NCI-H2227 (cell line): ENCODE measurements at regions not wholly inside any gene's neighbourhood (a gene's known extent, or its start where the extent isn't known, plus 50 kb on each side); places are given as distances from the start of the nearest gene placed in this dataset.
A peak's percentile ranks its signal among the peaks of the same experiment; 100 is the strongest.
"Not testable (repeated sequence)": the region's sequence is repeated elsewhere in the genome, so short reads cannot be mapped to it uniquely, and the experiment has no call there.

Source experiments
- DNase-seq: peaks from one replicate; lab custom pipeline; 2025; ENCODE audit not compliant: unreplicated experiment; lab: John Stamatoyannopoulos, UW

DNA sequence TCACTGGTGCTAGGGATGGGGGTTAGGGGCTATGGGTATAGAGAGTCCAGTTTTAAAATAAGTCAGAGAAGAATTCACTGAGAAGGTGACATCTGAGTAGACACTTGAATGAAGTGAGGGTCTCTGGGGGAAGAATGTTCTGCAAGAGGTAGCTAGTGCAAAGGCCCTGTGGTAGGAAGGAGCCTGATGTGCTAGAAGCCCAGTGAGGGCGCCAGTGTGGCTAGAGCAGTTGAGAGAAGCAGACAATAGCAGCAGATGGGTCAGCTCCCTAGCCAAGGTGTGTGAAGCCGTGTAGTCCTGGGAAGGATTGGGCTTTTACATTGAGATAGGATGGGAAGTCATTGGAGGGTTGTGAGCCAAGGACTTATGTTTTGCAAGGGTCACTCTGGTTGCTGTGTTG, 105.8 kb upstream of the PELI1 start:
- no peak for DNase-seq

DNA sequence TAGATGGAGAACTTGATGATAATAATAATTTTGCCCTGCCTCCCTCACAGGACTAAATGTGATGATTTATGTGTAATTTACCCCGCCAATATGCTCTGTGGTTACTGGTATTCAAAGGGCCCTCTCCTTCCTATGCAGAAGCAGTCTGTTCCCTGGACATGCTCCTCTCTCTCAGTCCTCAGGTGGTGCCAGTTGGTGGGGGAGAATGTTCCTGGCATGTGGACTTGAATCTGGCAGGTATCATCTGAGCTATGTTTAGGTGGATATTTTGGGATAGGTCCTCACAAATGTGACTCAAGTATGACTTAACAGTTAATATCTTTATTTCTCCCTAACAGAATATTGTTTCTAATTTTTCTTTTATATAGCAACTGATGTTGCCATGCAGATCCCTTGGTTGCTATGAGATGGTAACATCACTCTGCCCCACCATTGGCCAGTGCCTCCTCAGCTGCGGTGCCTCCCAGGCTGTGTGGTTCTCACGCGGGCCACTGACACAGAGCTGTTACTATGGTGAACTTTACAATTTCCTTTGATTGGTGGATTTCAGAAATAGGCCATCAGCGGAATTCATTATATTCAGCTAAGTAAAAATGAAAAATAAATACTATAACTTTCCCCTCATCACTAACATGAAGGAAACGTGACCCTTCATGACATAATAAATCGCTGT, 106.7 kb upstream of the PELI1 start:
- no peak for DNase-seq

DNA sequence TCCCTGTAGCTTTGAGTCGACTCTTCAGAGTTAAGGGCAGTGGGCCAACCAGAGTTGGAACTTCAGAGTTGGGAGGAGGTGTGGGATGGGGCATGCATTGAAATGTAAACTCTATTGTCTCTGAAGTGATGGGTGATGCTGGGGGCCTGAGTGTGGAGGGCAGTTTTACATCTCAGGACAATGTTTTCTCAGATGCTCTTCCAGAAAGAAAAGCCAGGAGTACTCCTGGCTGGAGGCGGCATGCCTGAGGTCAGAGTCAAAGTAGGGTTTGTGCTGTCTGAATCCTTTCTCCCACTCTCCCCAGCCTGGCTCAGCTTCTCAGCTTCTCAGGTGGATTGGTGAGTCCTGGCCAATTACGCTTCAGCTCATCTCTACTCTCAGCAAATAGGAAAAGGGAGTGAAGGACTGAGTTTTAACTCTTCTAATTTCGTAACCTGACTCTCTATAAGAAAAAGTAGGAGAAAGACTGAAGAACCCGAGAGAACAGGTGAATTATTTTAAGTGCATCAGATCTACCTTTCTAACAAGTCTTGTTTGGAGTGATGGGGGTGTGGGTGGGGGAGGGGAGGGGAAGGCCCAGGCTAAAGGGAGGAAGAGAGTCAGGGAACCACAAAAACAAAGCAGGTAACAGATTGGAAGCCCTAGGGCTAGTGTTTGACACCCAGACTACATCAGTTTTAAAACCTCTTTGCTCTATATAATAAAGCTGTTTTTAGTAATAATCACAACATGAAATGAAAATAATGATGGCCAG, 107.5 kb upstream of the PELI1 start:
- DNase-seq, result no peak

DNA sequence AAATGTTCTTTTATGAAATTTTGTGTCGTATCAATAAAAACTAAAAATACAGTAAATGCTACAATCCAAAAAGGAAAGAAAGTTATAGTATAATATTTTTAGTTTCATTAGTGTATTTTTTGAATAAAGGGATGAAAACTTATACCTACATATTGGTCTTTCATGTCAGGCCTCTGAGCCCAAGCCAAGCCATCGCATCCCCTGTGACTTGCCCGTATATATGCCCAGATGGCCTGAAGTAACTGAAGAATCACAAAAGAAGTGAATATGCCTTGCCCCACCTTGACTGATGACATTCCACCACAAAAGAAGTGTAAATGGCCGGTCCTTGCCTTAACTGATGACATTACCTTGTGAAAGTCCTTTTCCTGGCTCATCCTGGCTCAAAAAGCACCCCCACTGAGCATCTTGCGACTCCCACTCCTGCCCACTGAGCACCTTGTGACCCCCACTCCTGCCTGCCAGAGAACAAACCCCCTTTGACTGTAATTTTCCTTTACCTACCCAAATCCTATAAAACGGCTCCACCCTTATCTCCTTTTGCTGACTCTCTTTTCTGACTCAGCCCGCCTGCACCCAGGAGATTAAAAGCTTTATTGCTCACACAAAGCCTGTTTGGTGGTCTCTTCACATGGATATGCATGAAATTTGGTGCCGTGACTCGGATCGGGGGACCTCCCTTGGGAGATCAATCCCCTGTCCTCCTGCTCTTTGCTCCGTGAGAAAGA, 108.2 kb upstream of the PELI1 start:
- DNase-seq, result not testable (repeated sequence)

DNA sequence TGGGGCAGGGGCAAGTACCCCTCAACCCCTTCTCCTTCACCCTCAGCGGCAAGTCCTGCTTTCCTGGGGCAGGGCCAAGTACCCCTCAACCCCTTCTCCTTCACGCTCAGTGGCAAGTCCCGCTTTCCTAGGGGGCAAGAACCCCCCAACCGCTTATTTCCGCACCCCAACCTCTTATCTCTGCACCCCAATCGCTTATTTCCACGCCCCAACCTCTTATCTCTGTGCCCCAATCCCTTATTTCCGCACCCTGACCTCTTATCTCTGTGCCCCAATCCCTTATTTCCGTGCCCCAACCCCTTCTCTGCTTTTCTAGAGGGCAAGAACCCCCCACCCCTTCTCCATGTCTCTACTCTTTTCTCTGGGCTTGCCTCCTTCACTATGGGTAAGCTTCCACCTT, 109.2 kb upstream of the PELI1 start:
- DNase-seq, result not testable (repeated sequence)

- DNase-seq, result no peak
Measured at GRCh38 chr2:64258566-64258965, 114.3 kb upstream of the PELI1 start.

GRCh38 chr2:64259312-64259711, 115.1 kb upstream of the PELI1 start:
- DNase-seq, result peak; percentile 11

DNA sequence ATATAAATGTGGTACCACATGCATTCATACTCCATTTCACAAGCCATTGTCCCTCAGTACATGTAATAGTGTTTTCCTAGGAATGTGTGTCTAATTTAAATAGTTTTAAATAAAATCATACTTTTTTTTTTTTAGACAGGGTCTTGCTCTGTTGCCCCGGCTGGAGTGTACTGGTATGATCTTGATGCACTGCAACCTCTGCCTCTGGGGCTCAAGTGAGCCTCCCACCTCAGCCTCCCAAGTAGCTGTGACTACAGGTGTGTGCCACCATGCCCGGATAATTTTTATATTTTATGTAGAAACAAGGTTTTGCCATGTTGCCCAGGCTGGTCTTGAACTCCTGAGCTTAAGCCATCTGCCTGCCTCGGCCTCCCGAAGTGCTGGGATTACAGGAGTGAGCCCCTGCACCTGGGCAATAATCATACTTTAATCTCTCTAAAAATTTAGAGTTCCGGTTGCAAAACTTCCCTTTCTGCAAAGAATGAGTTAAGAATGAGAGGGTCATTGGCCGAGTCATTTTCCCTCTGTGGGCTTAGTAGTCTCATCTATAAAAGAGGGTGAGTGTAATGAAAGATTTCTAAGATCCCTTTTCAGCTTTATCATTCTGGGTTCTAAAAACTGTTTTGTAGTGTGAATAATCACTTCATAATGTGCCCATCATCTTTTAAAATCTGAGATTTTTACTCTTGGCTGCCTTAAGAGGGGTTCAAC, 116.0 kb upstream of the PELI1 start:
- DNase-seq, result no peak

DNA sequence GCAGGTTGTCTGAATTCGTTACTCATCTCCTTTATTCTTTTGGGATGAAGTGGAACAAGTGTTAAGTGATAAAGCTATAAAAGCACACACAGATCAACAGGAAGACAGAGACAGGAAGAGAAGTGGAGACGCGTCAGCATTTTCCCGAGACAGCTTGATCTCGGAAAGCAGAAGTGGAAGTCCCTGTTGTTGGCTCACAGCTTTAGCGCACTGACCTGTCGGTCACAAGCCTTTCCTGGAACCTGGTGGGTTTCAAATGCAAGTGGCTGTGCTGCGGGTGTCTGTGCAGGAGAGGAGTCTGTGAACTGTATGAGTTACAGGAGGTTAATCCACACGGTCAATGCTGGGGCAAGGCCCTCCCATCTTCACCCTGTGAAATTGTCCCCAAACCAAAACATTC, 116.6 kb upstream of the PELI1 start:
- no peak for DNase-seq

DNA sequence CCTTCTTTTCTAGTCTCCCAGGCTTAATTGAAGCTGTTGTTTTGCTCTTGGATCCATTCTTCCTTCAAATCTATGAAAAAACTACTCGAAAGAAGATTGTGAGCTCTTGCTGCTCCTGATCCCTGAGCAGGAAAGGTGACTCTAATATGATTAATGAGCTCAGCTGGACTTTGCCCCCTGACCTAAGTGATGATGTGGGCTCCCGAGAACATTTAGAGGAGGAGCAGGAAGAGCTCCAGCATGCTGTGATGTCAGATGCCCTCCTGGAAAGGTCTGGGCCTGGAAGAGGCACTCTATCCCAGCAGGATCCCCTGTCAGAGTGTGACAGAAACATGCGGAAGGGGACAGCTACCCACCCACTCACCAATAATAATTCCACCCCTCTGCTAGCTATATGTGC, 117.9 kb upstream of the PELI1 start:
- no peak for DNase-seq

DNA sequence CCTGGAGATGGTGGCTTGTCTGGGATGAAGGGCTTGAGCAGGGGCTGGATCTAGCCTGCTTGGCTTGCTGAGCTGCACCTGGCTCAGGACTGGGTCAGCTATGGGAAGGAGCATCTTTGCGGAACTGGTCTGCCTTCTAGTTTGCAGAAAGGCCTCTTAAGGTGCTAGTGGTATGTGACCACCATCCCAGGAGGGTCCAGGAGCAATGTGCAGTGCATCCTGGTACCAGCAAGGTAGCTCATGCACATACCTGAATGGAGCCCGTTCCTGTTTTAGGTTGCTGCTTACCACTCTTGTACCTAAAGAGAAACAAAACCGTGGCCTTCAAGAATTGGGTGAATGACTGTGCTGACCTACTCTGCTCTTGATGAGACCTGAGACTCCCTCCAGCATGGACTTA, 118.6 kb upstream of the PELI1 start:
- no peak for DNase-seq

DNA sequence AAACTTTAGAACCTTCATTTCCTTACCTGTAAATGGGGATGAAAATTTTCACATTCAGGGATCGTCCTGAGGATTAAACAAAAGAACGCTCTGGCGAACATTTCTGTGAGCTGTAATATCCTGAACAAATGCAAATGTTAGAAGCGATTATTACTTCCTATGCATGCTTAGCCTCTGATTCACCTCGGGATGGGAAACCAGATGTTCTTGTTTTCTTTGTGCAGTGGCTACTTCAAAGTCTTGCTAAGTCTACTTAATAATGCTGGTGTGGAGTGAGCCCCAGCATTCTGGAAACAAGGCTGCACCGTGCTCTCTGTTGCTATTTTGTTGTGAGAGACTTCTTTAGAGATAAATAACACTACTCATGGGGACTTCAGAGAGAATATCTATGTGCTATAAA, 119.1 kb upstream of the PELI1 start:
- DNase-seq, result no peak

DNA sequence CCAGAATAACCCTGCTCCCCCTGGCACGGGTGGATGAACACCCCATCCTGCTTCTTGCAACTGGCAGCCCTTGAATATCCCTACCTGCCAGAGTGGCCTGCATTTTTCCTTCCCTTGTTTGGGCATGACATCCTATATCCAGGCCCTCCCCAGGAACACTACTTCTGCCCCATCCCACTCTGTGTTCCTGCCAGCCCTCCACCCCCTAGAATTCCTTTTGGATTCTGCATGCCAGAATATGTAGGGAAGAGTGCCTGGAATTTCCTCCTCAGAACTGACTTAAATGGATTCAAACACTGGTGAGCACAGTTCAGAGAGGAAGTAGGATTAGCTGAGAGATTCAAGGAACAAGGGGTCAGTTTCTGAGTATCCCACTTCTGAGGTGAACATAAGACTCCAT, 123.5 kb upstream of the PELI1 start:
- DNase-seq, result no peak

GRCh38 chr2:64268330-64269048, 124.3 kb upstream of the PELI1 start:
- DNase-seq, result peak; percentile 53

DNA sequence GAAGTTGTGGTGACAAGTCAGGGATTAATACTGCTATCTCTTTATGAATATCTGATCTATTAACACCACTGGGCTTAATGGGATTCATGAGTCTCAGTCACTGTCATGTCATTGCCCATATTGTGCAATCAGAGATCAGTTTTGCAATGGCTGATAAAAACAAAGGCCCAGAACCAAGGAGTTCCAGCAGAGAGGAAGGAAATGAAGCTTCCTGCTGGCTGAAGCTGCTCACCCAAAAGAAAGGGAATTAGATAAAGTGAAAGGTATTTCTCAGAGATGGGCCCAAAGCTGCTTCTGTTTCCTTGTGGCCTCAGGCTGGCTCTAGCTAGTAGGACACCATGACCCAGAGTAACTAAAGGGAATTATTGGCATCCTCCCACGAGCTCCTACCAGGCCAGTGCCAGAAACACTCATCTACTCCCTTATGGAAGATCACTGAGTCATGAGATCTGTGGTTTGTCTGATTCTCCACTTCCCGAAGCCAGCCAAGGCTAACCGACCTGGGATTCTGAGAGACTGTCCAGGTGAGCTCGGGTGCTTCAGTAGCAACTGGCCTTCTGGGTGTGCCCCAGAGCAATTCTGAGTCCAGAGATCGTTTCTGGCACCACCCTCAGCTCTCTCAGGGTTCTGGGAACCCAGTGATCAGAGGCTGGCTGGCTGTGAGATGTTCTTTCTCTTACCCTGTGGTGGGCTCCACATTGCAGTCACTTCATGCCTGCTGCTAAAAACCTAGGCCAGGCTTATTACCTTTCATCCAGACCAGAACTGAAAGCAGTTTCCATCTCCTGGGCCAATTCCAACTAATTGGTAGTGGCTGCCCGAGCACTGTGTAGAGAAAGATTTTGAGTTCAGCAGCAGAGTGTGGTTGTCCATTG, 129.5 kb upstream of the PELI1 start:
- DNase-seq, result no peak

DNA sequence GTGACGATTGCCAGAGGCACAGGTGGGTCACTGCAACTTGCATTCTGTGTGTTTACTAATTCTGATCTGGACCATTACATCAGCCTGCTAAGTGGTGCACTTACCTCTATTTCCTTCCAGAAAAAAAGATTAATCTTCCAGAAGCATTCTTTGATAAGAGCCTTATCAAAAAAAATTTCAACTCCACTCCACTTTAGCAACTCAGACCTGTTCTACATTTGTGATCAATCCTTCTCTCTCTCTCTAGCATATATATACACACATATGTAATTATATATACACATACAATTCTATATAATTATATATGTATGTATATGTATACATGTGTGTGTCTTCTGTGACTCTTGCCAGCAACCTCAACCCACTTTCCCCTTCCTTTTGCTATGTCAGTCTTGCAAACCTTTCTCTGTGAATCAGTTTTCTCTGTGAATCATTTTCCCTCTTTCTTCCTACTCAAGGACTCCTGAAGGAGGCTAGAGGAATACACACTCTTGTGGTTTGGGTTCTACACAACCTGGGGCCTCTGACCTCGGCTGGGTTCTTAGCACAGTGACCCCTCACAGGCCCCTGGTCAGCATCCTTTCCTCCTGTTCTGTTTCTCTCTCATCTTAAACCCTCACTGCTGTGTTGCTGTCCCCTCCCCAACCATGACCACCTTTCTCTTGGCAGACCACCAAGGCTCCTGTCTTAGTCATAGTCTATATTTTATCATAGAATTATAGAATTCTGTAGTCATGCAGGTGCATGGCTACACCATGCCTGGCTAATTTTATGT, 130.4 kb upstream of the PELI1 start:
- no peak for DNase-seq

DNA sequence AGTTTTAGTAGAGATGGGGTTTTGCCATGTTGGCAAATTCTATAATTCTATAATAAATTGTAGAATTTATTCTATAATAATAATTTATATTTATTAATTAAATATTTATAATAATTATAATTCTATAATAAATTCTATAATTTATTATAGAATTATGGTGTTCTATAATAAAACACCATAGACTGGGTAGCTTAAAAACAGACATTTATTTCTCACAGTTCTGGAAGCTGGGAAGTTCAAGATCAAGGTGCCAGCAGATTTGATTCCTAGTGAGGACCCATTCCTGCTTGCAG, 130.9 kb upstream of the PELI1 start:
- no peak for DNase-seq

DNA sequence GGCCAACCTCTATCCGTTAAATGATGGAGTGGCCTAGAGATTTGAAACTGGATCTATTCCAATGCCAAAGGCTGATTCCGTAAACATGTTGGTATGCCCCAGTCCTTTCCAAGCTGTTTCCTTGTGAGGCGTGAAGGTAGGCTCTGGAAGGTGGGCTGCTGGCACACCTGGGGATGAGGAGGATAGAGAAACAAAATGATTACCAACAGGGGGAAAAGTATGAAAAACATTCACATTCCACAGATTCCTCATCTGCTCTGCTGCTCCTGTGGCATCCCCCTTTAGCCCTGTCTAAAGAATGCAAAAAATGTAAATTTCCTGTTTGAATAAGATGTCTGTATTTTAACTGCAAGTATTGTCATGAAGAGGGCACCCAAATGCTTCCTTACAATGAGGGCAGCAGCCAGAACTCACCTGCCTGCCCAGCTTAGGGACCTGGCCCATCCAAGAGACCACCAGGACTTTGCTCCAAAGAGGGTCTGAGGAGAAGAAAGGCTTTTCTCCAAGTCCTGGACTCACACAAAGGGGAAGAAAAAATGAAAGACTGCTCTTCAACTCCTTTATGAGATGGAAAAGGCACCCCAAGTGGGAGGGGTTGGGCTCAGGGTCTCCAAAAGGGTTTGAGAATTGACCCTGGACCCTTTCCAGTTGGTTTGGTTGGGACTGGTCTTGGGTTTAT, 132.3 kb upstream of the PELI1 start:
- DNase-seq, result no peak
